Mammary epithelial cell (primary cell): ENCODE measurements at regions not wholly inside any gene's neighbourhood (a gene's known extent, or its start where the extent isn't known, plus 50 kb on each side); places are given as distances from the start of the nearest gene placed in this dataset.

Experiments
- EZH2 ChIP-seq: IDR thresholded peaks from 2 replicates; pipeline ENCODE4 v1.6.1; 2012; ENCODE audit warnings: low read length, inconsistent platforms, borderline replicate concordance
- TF ChIP-seq, protein P1 (sequence below), 2 donors: IDR thresholded peaks in 1 of 2; conservative IDR thresholded peaks in 1 of 2; 2 replicates each; pipeline ENCODE4 v1.5.1; 2011 to 2012; ENCODE audit warnings: inconsistent platforms in 2 of 2, low read length in 2 of 2, mild to moderate bottlenecking in 2 of 2, control low read depth in 1 of 2, low read depth in 1 of 2; ENCODE audit not compliant: insufficient read depth in 1 of 2; ENCODE audit errors: extremely low read depth in 1 of 2

DNA sequence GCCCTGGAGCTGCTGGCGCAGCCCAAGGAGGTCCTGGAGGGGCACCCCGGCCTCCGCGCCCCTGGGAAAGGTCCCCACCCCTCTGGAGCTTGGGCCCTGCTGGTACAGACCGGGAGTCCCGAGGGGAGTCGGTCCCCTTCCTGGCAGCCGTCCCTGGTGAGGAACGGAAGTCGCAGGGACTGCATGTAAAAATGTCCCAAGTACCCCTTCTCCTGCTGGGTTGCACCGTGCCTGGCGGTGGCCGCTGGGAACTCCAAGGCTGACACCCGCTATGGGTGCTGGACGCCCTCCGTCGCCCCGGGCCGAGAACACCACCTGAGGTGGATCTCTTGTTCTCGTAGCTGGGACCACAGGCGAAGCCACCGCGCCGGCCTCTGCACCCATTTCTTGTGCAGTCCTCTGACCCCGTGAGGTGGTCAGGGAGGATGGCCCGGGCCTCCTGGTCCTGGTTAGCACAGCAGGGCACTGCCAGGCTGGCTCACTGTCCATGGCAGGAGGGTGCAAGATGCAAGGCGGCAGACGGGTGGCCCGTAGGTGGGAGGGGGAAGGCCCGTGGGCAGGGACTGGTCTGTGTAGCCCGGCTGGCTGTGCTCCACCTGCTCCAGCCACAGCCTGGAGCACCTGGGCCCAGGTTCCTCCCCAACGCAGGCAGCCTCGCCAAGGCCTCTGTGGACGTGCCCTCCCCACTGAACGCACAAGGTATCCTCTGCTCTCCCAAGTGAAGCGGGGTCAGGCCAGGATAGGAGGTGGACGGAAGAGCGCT lies 165.2 kb downstream of the IGLL1 start:
- TF ChIP-seq, protein P1, sequence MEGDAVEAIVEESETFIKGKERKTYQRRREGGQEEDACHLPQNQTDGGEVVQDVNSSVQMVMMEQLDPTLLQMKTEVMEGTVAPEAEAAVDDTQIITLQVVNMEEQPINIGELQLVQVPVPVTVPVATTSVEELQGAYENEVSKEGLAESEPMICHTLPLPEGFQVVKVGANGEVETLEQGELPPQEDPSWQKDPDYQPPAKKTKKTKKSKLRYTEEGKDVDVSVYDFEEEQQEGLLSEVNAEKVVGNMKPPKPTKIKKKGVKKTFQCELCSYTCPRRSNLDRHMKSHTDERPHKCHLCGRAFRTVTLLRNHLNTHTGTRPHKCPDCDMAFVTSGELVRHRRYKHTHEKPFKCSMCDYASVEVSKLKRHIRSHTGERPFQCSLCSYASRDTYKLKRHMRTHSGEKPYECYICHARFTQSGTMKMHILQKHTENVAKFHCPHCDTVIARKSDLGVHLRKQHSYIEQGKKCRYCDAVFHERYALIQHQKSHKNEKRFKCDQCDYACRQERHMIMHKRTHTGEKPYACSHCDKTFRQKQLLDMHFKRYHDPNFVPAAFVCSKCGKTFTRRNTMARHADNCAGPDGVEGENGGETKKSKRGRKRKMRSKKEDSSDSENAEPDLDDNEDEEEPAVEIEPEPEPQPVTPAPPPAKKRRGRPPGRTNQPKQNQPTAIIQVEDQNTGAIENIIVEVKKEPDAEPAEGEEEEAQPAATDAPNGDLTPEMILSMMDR (conservative IDR thresholded peaks at IDR 0.05 in 1 of 2, IDR thresholded peaks at IDR 0.05 in 1 of 2; ENCODE audit: extremely low read depth in 1 of 2, insufficient read depth in 1 of 2, low read depth in 1 of 2, low read length in 2 of 2) = no peak
- TF ChIP-seq EZH2 = no peak
